H1 (cell line): ENCODE measurements at regions not wholly inside any gene's neighbourhood (a gene's known extent, or its start where the extent isn't known, plus 50 kb on each side); places are given as distances from the start of the nearest gene placed in this dataset.

Source experiments
- CTCF ChIA-PET: fragments of 300-600 bp; sonication (Branson Sonifier 250); formaldehyde crosslinking; loops from one replicate; lab custom pipeline; 2021; ENCODE audit not compliant: partially characterized antibody; lab: Charles Lee
- POLR2A ChIA-PET: fragments of 300-600 bp; sonication (Branson Sonifier 250); formaldehyde crosslinking; loops from one replicate; lab custom pipeline; 2021; ENCODE audit warnings: inconsistent platforms; ENCODE audit not compliant: partially characterized antibody; lab: Charles Lee
- DNase-seq, 2 experiments: peaks; one replicate each; pipeline versions ENCODE4 v3.0.0 to v3.0.0-alpha.2; 2010 to 2022; ENCODE audit warnings: low spot score in 2 of 2, low read depth in 1 of 2, mixed read lengths in 1 of 2
- FAIRE-seq: peaks from 2 replicates; lab custom pipeline; 2011; peaks lifted over from hg19 to GRCh38; lab: Jason Lieb, UNC
- H2AFZ ChIP-seq: 2 replicates; pipeline ENCODE4 v1.8.1; 2012; ENCODE audit warnings: low read length, inconsistent platforms
- H2AK5ac ChIP-seq: 2 replicates; pipeline ENCODE4 v1.6.1; 2013; ENCODE audit warnings: low read depth, low read length
- H2BK120ac ChIP-seq: replicated peaks from 2 replicates; pipeline ENCODE3; 2013; ENCODE audit warnings: low read depth, low read length, inconsistent platforms
- H2BK12ac ChIP-seq: 2 replicates; pipeline ENCODE4 v1.6.1; 2013; ENCODE audit warnings: low read depth, low read length
- H2BK15ac ChIP-seq: 2 replicates; pipeline ENCODE4 v1.6.1; 2013; ENCODE audit warnings: low read length
- H2BK20ac ChIP-seq: 2 replicates; pipeline ENCODE4 v1.6.1; 2013; ENCODE audit warnings: low read length
- H2BK5ac ChIP-seq: 2 replicates; pipeline ENCODE4 v1.6.1; 2013; ENCODE audit warnings: low read depth, low read length
- H3K14ac ChIP-seq: 2 replicates; pipeline ENCODE4 v1.6.1; 2013; ENCODE audit warnings: inconsistent platforms; ENCODE audit not compliant: insufficient read length
- H3K18ac ChIP-seq: 2 replicates; pipeline ENCODE4 v1.6.1; 2013; ENCODE audit warnings: low read length; ENCODE audit errors: extremely low read depth
- H3K23ac ChIP-seq: 2 replicates; pipeline ENCODE4 v1.6.1; 2013; ENCODE audit warnings: inconsistent platforms; ENCODE audit not compliant: insufficient read length
- H3K23me2 ChIP-seq: 2 replicates; pipeline ENCODE4 v1.6.1; 2013; ENCODE audit warnings: low read depth, low read length
- H3K27ac ChIP-seq: 2 replicates; pipeline ENCODE4 v1.6.1; 2011; ENCODE audit warnings: low read depth, low read length, inconsistent platforms
- H3K27me3 ChIP-seq, 4 experiments: replicated peaks in 1 of 4; 1 replicate in 1 of 4; 2 replicates in 3 of 4; pipeline versions ENCODE4 v1.6.1 to v1.8.1; 2011 to 2013; ENCODE audit warnings: low read length in 3 of 4, mild to moderate bottlenecking in 3 of 4, inconsistent platforms in 2 of 4, mixed read lengths in 2 of 4, moderate library complexity in 1 of 4; ENCODE audit not compliant: control insufficient read depth in 3 of 4, insufficient read depth in 3 of 4; ENCODE audit errors: extremely low read depth in 1 of 4
- H3K36me3 ChIP-seq, 4 experiments: 2 replicates each; pipeline versions ENCODE4 v1.6.1 to v1.8.1; 2011 to 2013; ENCODE audit warnings: mild to moderate bottlenecking in 4 of 4, low read length in 3 of 4, moderate library complexity in 2 of 4, control low read depth in 1 of 4, inconsistent platforms in 1 of 4; ENCODE audit not compliant: insufficient read depth in 4 of 4, control insufficient read depth in 2 of 4
- H3K4ac ChIP-seq: replicated peaks from 2 replicates; pipeline ENCODE3; 2013; ENCODE audit warnings: low read length, low read depth, mixed read lengths, inconsistent platforms; ENCODE audit not compliant: insufficient read length
- H3K4me1 ChIP-seq, 4 experiments: replicated peaks in 1 of 4; 1 replicate in 1 of 4; 2 replicates in 3 of 4; pipeline versions ENCODE4 v1.6.1 to v1.8.1; 2011 to 2013; ENCODE audit warnings: low read length in 3 of 4, inconsistent platforms in 2 of 4, mixed read lengths in 1 of 4; ENCODE audit not compliant: insufficient read depth in 4 of 4, control insufficient read depth in 3 of 4
- H3K4me2 ChIP-seq, 2 experiments: 2 replicates each; pipeline versions ENCODE4 v1.6.1 to v1.8.1; 2011 to 2013; ENCODE audit warnings: low read depth in 2 of 2, low read length in 2 of 2, control low read depth in 1 of 2, inconsistent platforms in 1 of 2, mild to moderate bottlenecking in 1 of 2; ENCODE audit not compliant: insufficient read depth in 1 of 2
- H3K4me3 ChIP-seq, 4 experiments: fragments of 200-600, 300-600 bp in 1 of 4; sonication (generic), shearing (Covaris generic), sonication (Bioruptor Twin) in 1 of 4; 2 replicates each; pipeline versions ENCODE4 v1.5.1 to v1.8.1; 2011 to 2016; ENCODE audit warnings: low read length in 4 of 4, low read depth in 3 of 4, control low read depth in 2 of 4, inconsistent platforms in 2 of 4, mild to moderate bottlenecking in 2 of 4, mixed read lengths in 1 of 4, moderate library complexity in 1 of 4; ENCODE audit not compliant: insufficient read depth in 2 of 4; ENCODE audit errors: extremely low read depth in 1 of 4
- H3K56ac ChIP-seq: replicated peaks from 2 replicates; pipeline ENCODE3; 2013; ENCODE audit warnings: low read depth, mild to moderate bottlenecking, mixed read lengths, low read length, inconsistent platforms; ENCODE audit not compliant: insufficient read length
- H3K79me1 ChIP-seq: 2 replicates; pipeline ENCODE4 v1.6.1; 2013; ENCODE audit warnings: low read depth, low read length, control low read depth
- H3K79me2 ChIP-seq, 2 experiments: 2 replicates each; pipeline versions ENCODE4 v1.6.1 to v1.8.1; 2012 to 2013; ENCODE audit warnings: low read length in 2 of 2, mild to moderate bottlenecking in 2 of 2, inconsistent platforms in 1 of 2; ENCODE audit not compliant: insufficient read depth in 2 of 2, control insufficient read depth in 1 of 2
- H3K9ac ChIP-seq, 4 experiments: replicated peaks in 1 of 4; 1 replicate in 1 of 4; 2 replicates in 3 of 4; pipeline versions ENCODE4 v1.6.1 to v1.8.1; 2011 to 2013; ENCODE audit warnings: low read depth in 3 of 4, low read length in 3 of 4, control low read depth in 2 of 4, mild to moderate bottlenecking in 2 of 4, moderate library complexity in 2 of 4, inconsistent platforms in 1 of 4; ENCODE audit errors: extremely low read depth in 1 of 4
- H3K9me3 ChIP-seq, 2 experiments: 2 replicates each; pipeline versions ENCODE4 v1.6.1 to v1.8.1; 2012 to 2013; ENCODE audit warnings: mild to moderate bottlenecking in 2 of 2, moderate library complexity in 2 of 2, control low read depth in 1 of 2, inconsistent platforms in 1 of 2, low read depth in 1 of 2, low read length in 1 of 2, mixed read lengths in 1 of 2; ENCODE audit not compliant: insufficient read depth in 2 of 2
- H4K20me1 ChIP-seq, 2 experiments: replicated peaks in 1 of 2; 2 replicates each; pipeline versions ENCODE3 to v1.8.1; 2011 to 2013; ENCODE audit warnings: inconsistent platforms in 2 of 2, low read length in 2 of 2, mild to moderate bottlenecking in 1 of 2; ENCODE audit not compliant: insufficient read depth in 2 of 2, control insufficient read depth in 1 of 2
- H4K5ac ChIP-seq: 2 replicates; pipeline ENCODE4 v1.6.1; 2013; ENCODE audit warnings: low read length, low read depth, mixed read lengths, inconsistent platforms; ENCODE audit not compliant: insufficient read length
- H4K8ac ChIP-seq: 2 replicates; pipeline ENCODE4 v1.8.0; 2013; ENCODE audit warnings: mild to moderate bottlenecking, moderate library complexity, low read length, inconsistent platforms; ENCODE audit not compliant: insufficient read depth; ENCODE audit errors: extremely low read depth
- H4K91ac ChIP-seq: replicated peaks from 2 replicates; pipeline ENCODE3; 2013; ENCODE audit warnings: low read length, mixed read lengths, inconsistent platforms; ENCODE audit not compliant: insufficient read length
- BACH1 ChIP-seq: IDR thresholded peaks from 2 replicates; pipeline ENCODE4 v1.6.1; 2012; ENCODE audit warnings: low read length, improper control_type of control experiment
- EP300 ChIP-seq, 2 experiments: IDR thresholded peaks; 1 replicate in 1 of 2; 2 replicates in 1 of 2; pipeline ENCODE4 v1.6.1; 2011 to 2012; ENCODE audit warnings: low read depth in 2 of 2, low read length in 2 of 2, mild to moderate bottlenecking in 2 of 2, borderline replicate concordance in 1 of 2, inconsistent platforms in 1 of 2, moderate library complexity in 1 of 2
- EZH2 ChIP-seq: fragments of 200-600 bp; sonication (generic); IDR thresholded peaks from 2 replicates; pipeline ENCODE4 v1.7.1; 2012; ENCODE audit warnings: low read depth, mild to moderate bottlenecking, moderate library complexity, low read length, inconsistent platforms; ENCODE audit not compliant: severe bottlenecking
- JUN ChIP-seq: IDR thresholded peaks from 2 replicates; pipeline ENCODE4 v1.6.1; 2011; ENCODE audit warnings: low read depth, mild to moderate bottlenecking, improper control_type of control experiment, low read length
- TAF1 ChIP-seq: IDR thresholded peaks from 2 replicates; pipeline ENCODE4 v1.6.1; 2011; ENCODE audit warnings: mild to moderate bottlenecking, low read depth, low read length
- ZNF274 ChIP-seq: IDR thresholded peaks from 2 replicates; pipeline ENCODE4 v1.7.0; 2012; ENCODE audit warnings: low read length, borderline replicate concordance; ENCODE audit errors: extremely low read depth
- WGBS, 2 experiments: shearing (Covaris generic) in 1 of 2; methylation state at CpG; one replicate each; pipeline versions ENCODE4 v1.1.6 to v1.1.7; 2013 to 2015; ENCODE audit warnings: low lambda C conversion rate in 2 of 2, mixed read lengths in 2 of 2, inconsistent platforms in 1 of 2, low coverage in 1 of 2, missing lambda C conversion rate in 1 of 2; ENCODE audit not compliant: insufficient replicate concordance in 2 of 2, insufficient coverage in 1 of 2, insufficient read length in 1 of 2; ENCODE audit errors: extremely low coverage in 1 of 2, missing lambda C conversion rate in 1 of 2; 5-methylcytosine and 5-hydroxymethylcytosine counted together

- Histone ChIP-seq H3K27me3 (peaks cover 0 to 1% (median 0%) of the 10 kb centered on the region in 4 experiments; a peak in 1 of 7 replicates), H3K23ac (no peak overlapping the region)
- POLR2A ChIA-PET: no interaction called here
Measured at GRCh38 chr10:2121315-2121714, 384.0 kb upstream of the ADARB2 start.

More at GRCh38 chr10:2121315-2121714, 384.0 kb upstream of the ADARB2 start:
- Histone ChIP-seq H2BK12ac (no peak overlapping the region), H3K4me2 (no peak overlapping the region), H3K9ac (no peak overlapping the region), H3K79me1 (no peaks in the 10 kb centered on the region), H3K56ac (no peak overlapping the region), H3K23me2 (no peaks in the 10 kb centered on the region), H2BK15ac (no peak overlapping the region), H4K20me1 (no peaks in the 10 kb centered on the region), H2BK120ac (no peak overlapping the region), H3K36me3 (no peaks in the 10 kb centered on the region), H3K4me1 (no peaks in the 10 kb centered on the region), H3K9me3 (0 out of 4 replicates have a peak, but pooled peaks cover 0 to 6% of the 10 kb centered on the region in 2 experiments), H2BK5ac (no peak overlapping the region)
- CTCF ChIA-PET: interaction anchor here (1.2 kb wide), 1 partner anchor 16 kb away, joined by 7 read pairs; no protein-coding TSS in a partner anchor
- DNase-seq: no peak
- TF ChIP-seq EZH2 (no peak), ZNF274 (no peak), EP300 (IDR thresholded peaks at IDR 0.05; ENCODE audit: borderline replicate concordance in 1 of 2, low read depth in 2 of 2, low read length in 2 of 2) (no peak), TAF1 (no peak), BACH1 (no peak), JUN (no peak)
- TF ChIP-seq, all 59 proteins: peak for 0
- Histone ChIP-seq H4K5ac (no peak overlapping the region), H3K18ac (no peak overlapping the region), H3K27ac (no peak overlapping the region), H2AFZ (no peak overlapping the region), H3K4ac (no peak overlapping the region), H4K8ac (no peak overlapping the region), H2AK5ac (no peak overlapping the region), H3K14ac (no peak overlapping the region), H2BK20ac (no peak overlapping the region), H3K4me3 (no peak overlapping the region), H3K79me2 (no peaks in the 10 kb centered on the region), H4K91ac (no peak overlapping the region)
- WGBS, 2 experiments: 87% methylated on average over 1 of the region's 1 CpG; no CpG with 5 or more reads in 1 of the 2 experiments
- no peak for FAIRE-seq
